Endothelial cell of umbilical vein (primary cell): ENCODE measurements at regions not wholly inside any gene's neighbourhood (a gene's known extent, or its start where the extent isn't known, plus 50 kb on each side); places are given as distances from the start of the nearest gene placed in this dataset.

Experiments
- BruUV-seq: library from RNA; stranded (reverse); fragments of 400-500 nt; replicated peaks from 2 replicates; lab custom pipeline; 2021; lab: Mats Ljungman, UMichigan
- CTCF ChIA-PET: fragments of 300-600, 350-600 bp; sonication (Branson Sonifier 250); formaldehyde crosslinking; loops from one replicate; lab custom pipeline; 2021; ENCODE audit warnings: antibody characterized with exemption, inconsistent platforms; lab: Charles Lee
- POLR2A ChIA-PET: fragments of 300-600, 350-600 bp; sonication (Branson Sonifier 250); formaldehyde crosslinking; loops from one replicate; lab custom pipeline; 2021; ENCODE audit warnings: antibody characterized with exemption, inconsistent platforms; lab: Charles Lee
- DNase-seq: peaks from one replicate; pipeline ENCODE4 v3.0.0-alpha.2; 2011; ENCODE audit warnings: low read depth, low spot score
- FAIRE-seq: peaks from 2 replicates; lab custom pipeline; 2011; peaks lifted over from hg19 to GRCh38; lab: Jason Lieb, UNC
- H2AFZ ChIP-seq: 2 replicates; pipeline ENCODE4 v1.6.0; 2012; ENCODE audit warnings: low read depth, low read length, control low read depth, inconsistent platforms
- H3K27ac ChIP-seq: 2 replicates; pipeline ENCODE4 v1.5.1; 2011; ENCODE audit warnings: low read depth, mild to moderate bottlenecking, control low read depth, low read length, moderate library complexity; ENCODE audit not compliant: insufficient read depth
- H3K27me3 ChIP-seq, 2 experiments: 2 replicates each; pipeline versions ENCODE4 v1.6.0 to v1.6.1; 2011; ENCODE audit warnings: low read length in 2 of 2, mixed read lengths in 1 of 2; ENCODE audit not compliant: control insufficient read depth in 2 of 2, insufficient read depth in 2 of 2
- H3K36me3 ChIP-seq, 2 experiments: 2 replicates in 1 of 2; 3 replicates in 1 of 2; pipeline ENCODE4 v1.5.1; 2011; ENCODE audit warnings: low read length in 2 of 2, mild to moderate bottlenecking in 1 of 2, moderate library complexity in 1 of 2; ENCODE audit not compliant: control insufficient read depth in 2 of 2, insufficient read depth in 2 of 2; ENCODE audit errors: extremely low read depth in 1 of 2
- H3K4me1 ChIP-seq: 3 replicates; pipeline ENCODE4 v1.5.1; 2011; ENCODE audit warnings: mild to moderate bottlenecking, low read length; ENCODE audit not compliant: control insufficient read depth, insufficient read depth; ENCODE audit errors: extremely low read depth
- H3K4me2 ChIP-seq: 2 replicates; pipeline ENCODE4 v1.6.1; 2011; ENCODE audit warnings: low read length, control low read depth, mixed read lengths; ENCODE audit not compliant: insufficient read depth
- H3K4me3 ChIP-seq, 3 experiments: fragments of 200-600 bp in 1 of 3; sonication (generic), shearing (Covaris generic) in 1 of 3; replicated peaks in 1 of 3; 2 replicates each; pipeline ENCODE4 v1.5.1; 2011 to 2016; ENCODE audit warnings: control low read depth in 3 of 3, low read length in 3 of 3, mild to moderate bottlenecking in 2 of 3, inconsistent platforms in 1 of 3, low read depth in 1 of 3, moderate library complexity in 1 of 3; ENCODE audit not compliant: insufficient read depth in 1 of 3
- H3K79me2 ChIP-seq: 2 replicates; pipeline ENCODE4 v1.6.0; 2012; ENCODE audit warnings: low read length, inconsistent platforms; ENCODE audit not compliant: control insufficient read depth, insufficient read depth
- H3K9ac ChIP-seq: replicated peaks from 2 replicates; pipeline ENCODE3; 2011; ENCODE audit warnings: low read length, control low read depth; ENCODE audit not compliant: insufficient read depth; ENCODE audit errors: extremely low read depth
- H3K9me1 ChIP-seq: replicated peaks from 3 replicates; pipeline ENCODE4 v1.6.0; 2011; ENCODE audit warnings: mild to moderate bottlenecking, low read length; ENCODE audit not compliant: control insufficient read depth, insufficient read depth; ENCODE audit errors: extremely low read depth
- H3K9me3 ChIP-seq: replicated peaks from 2 replicates; pipeline ENCODE4 v1.5.1; 2012; ENCODE audit warnings: low read length, inconsistent platforms; ENCODE audit not compliant: control insufficient read depth, insufficient read depth
- H4K20me1 ChIP-seq: replicated peaks from 2 replicates; pipeline ENCODE3; 2011; ENCODE audit warnings: mild to moderate bottlenecking, low read length; ENCODE audit not compliant: control insufficient read depth, insufficient read depth; ENCODE audit errors: extremely low read depth
- EZH2 ChIP-seq: IDR thresholded peaks from 2 replicates; pipeline ENCODE4 v1.6.1; 2012; ENCODE audit warnings: borderline replicate concordance, low read depth, mild to moderate bottlenecking, moderate library complexity, low read length, inconsistent platforms; ENCODE audit not compliant: severe bottlenecking
- FOS ChIP-seq: IDR thresholded peaks from 2 replicates; pipeline ENCODE4 v1.6.1; 2011; ENCODE audit warnings: mild to moderate bottlenecking, low read length, moderate library complexity, borderline replicate concordance; ENCODE audit not compliant: insufficient read depth
- GATA2 ChIP-seq: IDR thresholded peaks from 2 replicates; pipeline ENCODE4 v1.7.0; 2011; ENCODE audit warnings: low read depth, mild to moderate bottlenecking, moderate library complexity, mixed read lengths, low read length; ENCODE audit not compliant: insufficient read length, insufficient read depth
- JUN ChIP-seq: IDR thresholded peaks from 2 replicates; pipeline ENCODE4 v1.6.1; 2011; ENCODE audit warnings: borderline replicate concordance, low read depth; ENCODE audit not compliant: insufficient read length, insufficient read depth
- MYC ChIP-seq: IDR thresholded peaks from one replicate; pipeline ENCODE4 v1.6.1; 2011; ENCODE audit warnings: mild to moderate bottlenecking, low read depth, low read length
- POLR2A ChIP-seq: IDR thresholded peaks from 2 replicates; pipeline ENCODE4 v1.6.1; 2012; ENCODE audit warnings: low read depth, mild to moderate bottlenecking, control low read depth, low read length
- POLR2AphosphoS5 ChIP-seq: IDR thresholded peaks from 2 replicates; pipeline ENCODE4 v1.6.1; 2012; ENCODE audit warnings: low read depth, mild to moderate bottlenecking, control low read depth, low read length, moderate library complexity; ENCODE audit not compliant: insufficient read depth
- dilution Hi-C: fragments of 300-500 bp; cut with MboI; formaldehyde crosslinking; loops from one replicate; pipeline ENCODE4 v1.15.0; 2019; ENCODE audit warnings: low sequenced_read_pairs; ENCODE audit not compliant: extremely low pct_ligation_motif_present
- intact Hi-C: fragments of 100-400 bp; cut with micrococcal nuclease; formaldehyde crosslinking; loops from one replicate; pipeline ENCODE4 v1.10.0; 2022
- TF ChIP-seq, protein P1 (sequence below): IDR thresholded peaks from 2 replicates; pipeline ENCODE4 v1.6.1; 2011; ENCODE audit not compliant: insufficient read depth, insufficient read length
- TF ChIP-seq, protein P2 (sequence below), 2 donors: IDR thresholded peaks; 1 replicate in 1 of 2; 2 replicates in 1 of 2; pipeline ENCODE4 v1.5.1; 2011; ENCODE audit warnings: low read length in 2 of 2, mild to moderate bottlenecking in 2 of 2, moderate library complexity in 2 of 2, control low read depth in 1 of 2, inconsistent platforms in 1 of 2, low read depth in 1 of 2; ENCODE audit not compliant: insufficient read depth in 1 of 2; ENCODE audit errors: extremely low read depth in 1 of 2

DNA sequence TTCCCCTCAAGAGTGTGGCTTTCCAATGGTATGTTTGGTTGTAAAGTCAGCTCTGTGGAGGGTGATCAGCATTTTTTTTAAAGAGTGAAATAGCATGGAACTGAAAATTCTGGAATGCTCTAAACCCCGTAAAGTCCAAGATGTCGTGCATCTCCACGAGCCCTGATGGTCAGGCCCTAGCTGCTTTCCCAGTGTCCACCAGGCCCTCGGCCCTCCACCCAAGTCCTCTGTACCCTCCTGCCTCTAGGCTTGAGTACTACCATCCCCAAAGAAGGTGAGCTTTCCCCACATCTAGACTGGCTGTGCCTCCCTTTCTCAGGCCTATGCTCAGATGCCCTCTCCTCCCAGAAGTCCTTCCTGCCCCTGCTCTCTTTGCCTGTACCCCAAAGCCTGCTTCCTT is 280.3 kb downstream of the GADD45G start:
- Histone ChIP-seq H2AFZ (no peak overlapping the region), H3K9me1 (no peaks in the 10 kb centered on the region), H4K20me1 (no peaks in the 10 kb centered on the region), H3K9me3 (no peaks in the 10 kb centered on the region), H3K27me3 (no peaks in the 10 kb centered on the region), H3K4me2 (no peak overlapping the region), H3K27ac (no peak overlapping the region), H3K36me3 (no peaks in the 10 kb centered on the region), H3K4me1 (no peaks in the 10 kb centered on the region), H3K9ac (no peak overlapping the region), H3K4me3 (no peak overlapping the region), H3K79me2 (no peaks in the 10 kb centered on the region)
- DNase-seq = no peak
- no TSS peak for BruUV-seq
- intact Hi-C loops = no loop called here
- ChIA-PET CTCF (no interaction called here), POLR2A (no interaction called here)
- FAIRE-seq = no peak
- dilution Hi-C loops = no loop called here
- TF ChIP-seq, protein P1, sequence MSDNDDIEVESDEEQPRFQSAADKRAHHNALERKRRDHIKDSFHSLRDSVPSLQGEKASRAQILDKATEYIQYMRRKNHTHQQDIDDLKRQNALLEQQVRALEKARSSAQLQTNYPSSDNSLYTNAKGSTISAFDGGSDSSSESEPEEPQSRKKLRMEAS = no peak
- TF ChIP-seq FOS (no peak), POLR2AphosphoS5 (no peak), JUN (no peak), GATA2 (no peak), POLR2A (no peak), EZH2 (no peak), MYC (no peak)
- TF ChIP-seq, protein P2, sequence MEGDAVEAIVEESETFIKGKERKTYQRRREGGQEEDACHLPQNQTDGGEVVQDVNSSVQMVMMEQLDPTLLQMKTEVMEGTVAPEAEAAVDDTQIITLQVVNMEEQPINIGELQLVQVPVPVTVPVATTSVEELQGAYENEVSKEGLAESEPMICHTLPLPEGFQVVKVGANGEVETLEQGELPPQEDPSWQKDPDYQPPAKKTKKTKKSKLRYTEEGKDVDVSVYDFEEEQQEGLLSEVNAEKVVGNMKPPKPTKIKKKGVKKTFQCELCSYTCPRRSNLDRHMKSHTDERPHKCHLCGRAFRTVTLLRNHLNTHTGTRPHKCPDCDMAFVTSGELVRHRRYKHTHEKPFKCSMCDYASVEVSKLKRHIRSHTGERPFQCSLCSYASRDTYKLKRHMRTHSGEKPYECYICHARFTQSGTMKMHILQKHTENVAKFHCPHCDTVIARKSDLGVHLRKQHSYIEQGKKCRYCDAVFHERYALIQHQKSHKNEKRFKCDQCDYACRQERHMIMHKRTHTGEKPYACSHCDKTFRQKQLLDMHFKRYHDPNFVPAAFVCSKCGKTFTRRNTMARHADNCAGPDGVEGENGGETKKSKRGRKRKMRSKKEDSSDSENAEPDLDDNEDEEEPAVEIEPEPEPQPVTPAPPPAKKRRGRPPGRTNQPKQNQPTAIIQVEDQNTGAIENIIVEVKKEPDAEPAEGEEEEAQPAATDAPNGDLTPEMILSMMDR (IDR thresholded peaks at IDR 0.05; ENCODE audit: extremely low read depth in 1 of 2, insufficient read depth in 1 of 2, low read depth in 1 of 2, low read length in 2 of 2) = no peak
